Memory B cell (primary cell): ENCODE measurements at regions not wholly inside any gene's neighbourhood (a gene's known extent, or its start where the extent isn't known, plus 50 kb on each side); places are given as distances from the start of the nearest gene placed in this dataset.

Experiments used
- ATAC-seq: fragments of 150-1000 bp; cut with Tn5 transposase; 2 replicates; pipeline ENCODE4 v1.10.0; 2021; ENCODE audit warnings: low read depth, mild to moderate bottlenecking, moderate library complexity
- DNase-seq, 2 donors: peaks; one replicate each; pipeline ENCODE4 v3.0.0; 2022; ENCODE audit warnings: low spot score in 2 of 2
- H3K27ac Mint-ChIP-seq: one replicate; pipeline ENCODE4 v1.8.0; 2022; ENCODE audit warnings: mild to moderate bottlenecking, moderate library complexity, mixed read lengths
- H3K27me3 Mint-ChIP-seq: one replicate; pipeline ENCODE4 v1.8.0; 2022; ENCODE audit warnings: mixed read lengths
- H3K36me3 Mint-ChIP-seq: one replicate; pipeline ENCODE4 v1.8.0; 2022; ENCODE audit warnings: mild to moderate bottlenecking, mixed read lengths
- H3K4me1 Mint-ChIP-seq: one replicate; pipeline ENCODE4 v1.8.0; 2022; ENCODE audit warnings: mixed read lengths
- H3K4me3 Mint-ChIP-seq: one replicate; pipeline ENCODE4 v1.8.0; 2022; ENCODE audit warnings: mild to moderate bottlenecking, moderate library complexity, mixed read lengths
- H3K9me3 Mint-ChIP-seq: one replicate; pipeline ENCODE4 v1.8.0; 2022; ENCODE audit warnings: mixed read lengths

DNA sequence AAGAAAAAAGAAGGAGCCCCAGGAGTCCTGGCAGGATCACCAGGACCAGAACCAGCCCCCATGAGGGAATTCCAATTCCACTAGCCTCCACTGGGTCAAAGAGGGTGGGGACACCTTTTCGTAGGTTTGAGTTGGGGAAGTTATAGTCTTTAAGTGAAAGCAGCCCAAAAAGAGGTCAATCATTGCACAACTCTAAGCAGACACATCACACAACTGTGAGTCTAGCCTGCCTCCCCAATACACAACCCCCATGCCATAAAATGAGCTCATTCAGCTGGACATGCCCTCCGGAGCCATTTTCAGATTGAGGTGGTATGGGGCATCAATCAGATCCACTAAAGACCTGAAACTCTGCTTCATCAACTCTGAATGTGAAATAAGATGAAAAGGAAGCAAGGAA lies 179.9 kb downstream of the NPHP4 start:
- no peak overlapping the region for H3K27ac Mint-ChIP-seq
- no peaks in the 10 kb centered on the region for H3K4me1 Mint-ChIP-seq
- no peaks in the 10 kb centered on the region for H3K9me3 Mint-ChIP-seq
- no peaks in the 10 kb centered on the region for H3K36me3 Mint-ChIP-seq
- ATAC-seq, result no peak
- H3K4me3 Mint-ChIP-seq, result no peak overlapping the region
- peaks cover 10% of the 10 kb centered on the region for H3K27me3 Mint-ChIP-seq
- no peak for DNase-seq

- peaks cover 4% of the 10 kb centered on the region for H3K27me3 Mint-ChIP-seq
- no peak overlapping the region for H3K27ac Mint-ChIP-seq
- H3K4me3 Mint-ChIP-seq, result no peak overlapping the region
- H3K4me1 Mint-ChIP-seq, result no peaks in the 10 kb centered on the region
- ATAC-seq, result no peak
- H3K9me3 Mint-ChIP-seq, result no peaks in the 10 kb centered on the region
- H3K36me3 Mint-ChIP-seq, result no peaks in the 10 kb centered on the region
- DNase-seq, result no peak
Observed at GRCh38 chr1:5811419-5811818, 180.8 kb downstream of the NPHP4 start.

DNA sequence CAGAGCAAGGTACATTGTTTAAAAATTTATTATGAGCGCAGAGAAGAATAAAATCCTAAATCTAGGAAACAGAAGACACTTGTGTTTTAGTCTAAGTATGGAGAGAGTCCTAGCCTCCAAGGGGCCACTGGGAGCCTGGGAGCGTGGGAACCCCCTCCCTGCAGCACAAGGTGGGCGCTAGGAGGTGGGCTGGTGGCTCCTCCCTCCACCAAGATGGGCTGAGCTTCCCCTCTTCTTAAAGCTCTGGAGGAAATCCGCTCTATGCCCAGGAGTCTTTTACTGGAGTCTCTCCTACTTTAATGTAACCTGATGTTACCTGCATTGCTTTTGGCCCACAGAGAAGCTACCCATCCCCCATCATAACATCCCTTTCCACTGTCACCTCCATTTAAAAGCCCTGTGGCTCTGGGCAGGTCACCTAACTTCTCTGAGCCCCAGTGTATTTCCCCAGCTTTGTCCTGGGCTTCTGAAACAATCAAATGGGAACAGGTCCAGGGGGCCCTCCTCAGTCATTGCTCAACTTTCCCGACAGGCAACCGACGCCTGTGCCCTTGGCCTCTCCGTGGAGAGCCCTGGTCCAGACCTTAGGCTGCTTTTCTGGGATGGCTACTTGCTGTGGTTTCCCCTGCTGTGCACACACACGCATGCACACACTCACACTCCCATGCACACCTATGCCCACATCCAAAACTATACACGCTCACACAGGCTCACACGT lies 181.5 kb downstream of the NPHP4 start:
- H3K27me3 Mint-ChIP-seq, result no peaks in the 10 kb centered on the region
- no peak overlapping the region for H3K27ac Mint-ChIP-seq
- no peaks in the 10 kb centered on the region for H3K36me3 Mint-ChIP-seq
- no peaks in the 10 kb centered on the region for H3K4me1 Mint-ChIP-seq
- ATAC-seq (no peak), DNase-seq (no peak)
- no peaks in the 10 kb centered on the region for H3K9me3 Mint-ChIP-seq
- no peak overlapping the region for H3K4me3 Mint-ChIP-seq

DNA sequence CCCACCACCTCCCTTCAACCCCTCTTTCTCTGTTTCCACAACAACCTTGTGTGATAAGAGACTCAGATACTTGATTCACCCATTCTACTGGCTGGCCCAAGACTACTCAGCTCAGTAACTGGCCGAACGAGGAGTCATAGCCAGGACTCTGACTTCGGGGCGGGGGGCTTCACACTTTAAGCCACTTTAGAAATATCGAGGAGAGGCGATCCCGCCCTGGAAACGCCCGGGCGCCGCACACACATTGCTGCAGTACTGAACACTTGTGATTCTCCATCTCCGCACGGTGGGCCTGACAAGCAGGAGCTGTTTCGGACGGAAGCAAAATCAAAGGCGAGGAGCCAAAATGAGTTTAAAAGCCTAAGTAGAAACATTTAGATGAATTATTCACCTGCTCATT lies 182.1 kb downstream of the NPHP4 start:
- no peak for ATAC-seq
- no peak overlapping the region for H3K4me3 Mint-ChIP-seq
- H3K27me3 Mint-ChIP-seq, result no peaks in the 10 kb centered on the region
- no peaks in the 10 kb centered on the region for H3K4me1 Mint-ChIP-seq
- no peak overlapping the region for H3K27ac Mint-ChIP-seq
- no peaks in the 10 kb centered on the region for H3K36me3 Mint-ChIP-seq
- H3K9me3 Mint-ChIP-seq, result no peaks in the 10 kb centered on the region
- DNase-seq, result no peak

DNA sequence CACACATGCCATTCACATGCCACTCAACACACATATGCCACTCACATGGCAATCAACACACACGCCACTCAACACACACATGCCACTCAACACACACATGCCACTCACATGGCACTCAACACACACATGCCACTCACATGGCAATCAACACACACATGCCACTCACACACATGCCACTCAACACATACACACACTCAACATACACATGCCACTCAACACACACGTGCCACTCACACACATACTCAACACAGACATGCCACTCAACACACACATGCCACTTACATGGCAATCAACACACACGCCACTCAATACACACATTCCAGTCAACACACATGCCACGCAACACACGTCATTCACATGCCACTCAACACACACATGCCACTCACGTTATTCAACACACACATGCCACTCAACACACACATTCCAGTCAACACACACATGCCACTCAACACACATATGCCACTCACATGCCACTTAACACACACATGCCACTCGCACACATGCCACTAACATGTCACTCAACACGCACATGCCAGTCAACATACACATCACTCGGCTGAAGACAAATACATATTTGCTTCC lies 182.9 kb downstream of the NPHP4 start:
- Mint-ChIP-seq H3K9me3 (no peaks in the 10 kb centered on the region), H3K4me3 (no peak overlapping the region), H3K36me3 (no peaks in the 10 kb centered on the region), H3K27ac (no peak overlapping the region), H3K27me3 (no peaks in the 10 kb centered on the region), H3K4me1 (no peaks in the 10 kb centered on the region)
- no peak for ATAC-seq
- DNase-seq, result no peak

DNA sequence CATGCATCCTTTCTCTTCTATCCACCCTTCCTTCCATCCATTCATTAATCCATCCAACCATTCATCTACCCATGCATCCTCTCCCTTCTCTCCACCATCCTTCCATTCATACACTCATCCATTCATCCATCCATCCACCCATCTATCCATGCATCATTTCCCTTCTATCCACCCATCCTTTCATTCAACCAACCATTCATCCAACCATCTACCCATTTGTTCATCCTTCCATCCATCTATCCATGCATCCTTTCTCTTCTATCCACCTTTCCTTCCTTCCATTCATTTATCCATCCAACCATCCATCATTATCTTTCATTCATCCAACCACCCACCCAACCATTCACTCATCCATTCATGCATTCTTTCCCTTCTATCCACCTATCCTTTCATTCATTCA lies 188.4 kb downstream of the NPHP4 start:
- DNase-seq (no peak), ATAC-seq (no peak)
- Mint-ChIP-seq H3K4me3 (no peak overlapping the region), H3K9me3 (peaks cover 2% of the 10 kb centered on the region), H3K36me3 (no peaks in the 10 kb centered on the region), H3K4me1 (no peaks in the 10 kb centered on the region), H3K27me3 (peaks cover 2% of the 10 kb centered on the region), H3K27ac (no peak overlapping the region)

DNA sequence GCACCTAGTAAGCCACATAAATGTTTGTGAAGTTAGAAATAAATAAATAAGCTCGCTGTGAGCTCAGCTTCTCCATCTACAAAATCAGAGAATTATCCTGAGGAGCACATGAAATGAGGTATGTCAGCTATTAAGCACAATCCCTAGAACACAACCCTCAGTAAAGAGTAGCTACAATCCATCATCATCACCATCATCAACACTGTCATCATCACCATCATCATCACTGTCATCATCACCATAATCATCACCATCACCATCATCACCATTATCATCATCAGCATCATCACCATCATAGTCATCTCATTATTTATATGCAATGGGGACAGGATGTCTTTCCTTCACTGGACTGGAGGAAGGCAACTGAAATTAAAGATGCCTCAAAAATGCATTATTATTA lies 189.6 kb downstream of the NPHP4 start:
- Mint-ChIP-seq H3K9me3 (peaks cover 2% of the 10 kb centered on the region), H3K27ac (no peak overlapping the region), H3K4me1 (no peaks in the 10 kb centered on the region), H3K27me3 (peaks cover 2% of the 10 kb centered on the region), H3K36me3 (no peaks in the 10 kb centered on the region), H3K4me3 (no peak overlapping the region)
- DNase-seq (no peak), ATAC-seq (no peak)

- no peak for DNase-seq
- no peak for ATAC-seq
- Mint-ChIP-seq H3K36me3 (no peaks in the 10 kb centered on the region), H3K4me3 (no peak overlapping the region), H3K27ac (no peak overlapping the region), H3K4me1 (no peaks in the 10 kb centered on the region), H3K9me3 (peaks cover 3% of the 10 kb centered on the region), H3K27me3 (peaks cover 4% of the 10 kb centered on the region)
Observed at GRCh38 chr1:5798904-5799303, 193.3 kb downstream of the NPHP4 start.

DNA sequence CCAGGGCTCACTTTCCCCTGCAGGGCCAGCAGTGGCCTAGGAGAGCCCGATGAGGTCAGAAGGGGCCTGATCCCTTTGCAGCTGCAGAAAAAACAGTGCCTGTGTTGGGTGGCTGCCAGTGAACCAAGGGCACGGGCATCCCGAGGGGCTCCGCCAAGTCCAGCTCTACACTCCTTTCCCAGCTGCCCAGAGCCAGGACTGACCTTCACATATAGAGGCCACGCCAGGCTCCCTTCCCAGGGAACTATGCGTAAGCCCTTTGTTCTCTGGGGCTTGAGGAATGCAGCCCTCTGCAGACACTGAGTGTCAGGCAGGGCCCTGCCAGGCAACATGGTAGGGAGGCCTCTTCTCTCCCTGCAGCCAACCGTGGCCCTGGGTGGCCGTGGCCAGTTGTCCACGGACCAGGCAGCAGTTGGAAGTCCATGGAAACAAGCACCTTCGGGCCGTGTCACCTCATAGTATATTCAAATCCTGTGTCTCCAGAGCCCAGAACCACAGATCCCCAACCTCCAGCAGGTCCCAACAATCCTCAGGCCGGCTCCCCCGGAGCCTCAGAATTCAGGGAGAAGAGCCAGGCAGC lies 194.0 kb downstream of the NPHP4 start:
- Mint-ChIP-seq H3K27me3 (peaks cover 4% of the 10 kb centered on the region), H3K36me3 (no peaks in the 10 kb centered on the region)
- ATAC-seq, result no peak

DNA sequence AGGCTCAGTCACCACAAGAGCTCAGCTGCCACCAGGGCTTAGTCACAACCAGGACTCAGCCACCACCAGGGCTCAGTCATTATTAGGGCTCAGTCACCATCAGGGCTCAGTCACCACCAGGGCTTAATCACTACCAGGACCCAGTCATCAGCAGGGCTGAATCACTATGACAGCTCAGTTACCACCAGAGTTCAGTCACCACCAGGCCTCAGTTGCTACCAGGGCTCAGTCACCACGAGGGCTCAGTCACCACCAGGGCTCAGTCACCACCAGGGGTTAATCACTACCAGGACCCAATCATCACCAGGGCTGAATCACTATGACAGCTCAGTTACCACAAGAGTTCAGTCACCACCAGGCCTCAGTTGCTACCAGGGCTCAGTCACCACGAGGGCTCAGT lies 196.2 kb downstream of the NPHP4 start:
- ATAC-seq (no peak), DNase-seq (no peak)
- peaks cover 4% of the 10 kb centered on the region for H3K9me3 Mint-ChIP-seq
- H3K36me3 Mint-ChIP-seq, result peaks cover 2% of the 10 kb centered on the region
- H3K27me3 Mint-ChIP-seq, result peaks cover 10% of the 10 kb centered on the region
- no peak overlapping the region for H3K27ac Mint-ChIP-seq
- H3K4me1 Mint-ChIP-seq, result no peaks in the 10 kb centered on the region
- H3K4me3 Mint-ChIP-seq, result no peak overlapping the region

More for the DNA sequence above, 194.0 kb downstream of the NPHP4 start:
- no peak overlapping the region for H3K27ac Mint-ChIP-seq
- peaks cover 3% of the 10 kb centered on the region for H3K9me3 Mint-ChIP-seq
- no peaks in the 10 kb centered on the region for H3K4me1 Mint-ChIP-seq
- DNase-seq, result no peak
- no peak overlapping the region for H3K4me3 Mint-ChIP-seq

DNA sequence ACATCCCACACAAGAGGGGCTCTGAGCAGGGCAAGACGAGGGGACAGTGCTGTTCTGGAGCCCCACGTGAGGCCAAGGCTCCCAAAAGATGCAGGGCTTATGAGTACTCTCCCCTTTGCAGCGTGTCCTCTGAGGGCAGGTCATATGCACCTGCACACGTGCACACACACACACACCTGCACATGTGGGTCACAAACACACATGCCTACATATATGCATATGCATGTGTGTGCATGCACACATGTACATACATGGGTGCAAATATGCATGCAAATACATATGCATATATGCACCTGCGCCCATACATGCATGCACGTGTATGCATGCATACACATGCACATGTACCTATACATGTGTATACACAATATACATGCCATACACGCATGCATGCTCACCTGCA lies 197.9 kb downstream of the NPHP4 start:
- H3K36me3 Mint-ChIP-seq, result peaks cover 2% of the 10 kb centered on the region
- DNase-seq, result no peak
- H3K4me1 Mint-ChIP-seq, result no peaks in the 10 kb centered on the region
- peaks cover 9% of the 10 kb centered on the region for H3K27me3 Mint-ChIP-seq
- no peak overlapping the region for H3K4me3 Mint-ChIP-seq
- no peak overlapping the region for H3K27ac Mint-ChIP-seq
- H3K9me3 Mint-ChIP-seq, result peaks cover 10% of the 10 kb centered on the region
- no peak for ATAC-seq

DNA sequence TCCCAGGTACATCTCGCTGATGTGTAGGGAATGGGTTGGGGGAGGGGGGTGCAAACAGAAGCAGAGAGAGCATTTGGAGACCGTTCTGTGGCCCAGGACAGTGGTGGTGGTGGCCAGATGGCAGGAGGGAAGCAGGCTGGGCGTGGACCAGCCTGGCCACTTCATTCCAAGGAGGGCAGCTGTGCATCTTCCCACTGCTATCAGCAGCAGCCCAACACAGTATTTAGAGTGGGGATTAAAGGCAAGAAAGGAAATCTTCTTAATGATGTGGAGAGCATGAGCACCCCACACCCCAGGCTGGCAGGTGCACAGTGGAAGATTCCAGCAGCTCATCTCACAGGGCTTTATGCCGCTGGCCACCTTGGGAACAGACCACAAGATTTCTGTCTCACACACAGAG lies 198.7 kb downstream of the NPHP4 start:
- H3K36me3 Mint-ChIP-seq, result peaks cover 2% of the 10 kb centered on the region
- peaks cover 9% of the 10 kb centered on the region for H3K27me3 Mint-ChIP-seq
- no peak for DNase-seq
- H3K9me3 Mint-ChIP-seq, result peaks cover 10% of the 10 kb centered on the region
- no peak overlapping the region for H3K4me3 Mint-ChIP-seq
- H3K27ac Mint-ChIP-seq, result no peak overlapping the region
- H3K4me1 Mint-ChIP-seq, result no peaks in the 10 kb centered on the region
- no peak for ATAC-seq

GRCh38 chr1:5781079-5781478 lies 211.1 kb downstream of the NPHP4 start:
- ATAC-seq (no peak), DNase-seq (no peak)
- no peaks in the 10 kb centered on the region for H3K36me3 Mint-ChIP-seq
- no peak overlapping the region for H3K4me3 Mint-ChIP-seq
- H3K27ac Mint-ChIP-seq, result no peak overlapping the region
- peaks cover 5% of the 10 kb centered on the region for H3K27me3 Mint-ChIP-seq
- no peaks in the 10 kb centered on the region for H3K4me1 Mint-ChIP-seq
- peaks cover 5% of the 10 kb centered on the region for H3K9me3 Mint-ChIP-seq

DNA sequence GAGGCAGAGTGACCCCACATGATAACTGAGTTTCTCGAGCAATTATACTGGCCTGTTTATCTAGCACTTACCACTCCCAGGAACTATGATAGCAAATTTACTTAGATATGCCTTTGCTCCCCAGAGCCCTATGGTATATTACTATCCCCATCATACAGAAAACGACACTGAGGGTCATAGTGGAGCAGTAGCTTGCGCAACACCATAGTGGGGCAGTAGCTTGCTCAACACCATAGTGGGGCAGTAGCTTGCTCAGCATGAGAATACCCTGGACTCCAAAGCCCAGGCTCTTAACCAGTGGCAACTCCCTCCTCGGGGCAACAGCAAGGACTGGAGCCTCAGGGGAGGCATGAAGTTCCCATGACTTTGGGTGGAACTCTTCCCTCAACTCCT lies 211.9 kb downstream of the NPHP4 start:
- Mint-ChIP-seq H3K4me1 (no peaks in the 10 kb centered on the region), H3K4me3 (no peak overlapping the region), H3K27me3 (peaks cover 4% of the 10 kb centered on the region), H3K36me3 (no peaks in the 10 kb centered on the region), H3K27ac (no peak overlapping the region), H3K9me3 (peaks cover 5% of the 10 kb centered on the region)
- ATAC-seq (no peak), DNase-seq (no peak)
